H9 (cell line): ENCODE measurements at regions not wholly inside any gene's neighbourhood (a gene's known extent, or its start where the extent isn't known, plus 50 kb on each side); places are given as distances from the start of the nearest gene placed in this dataset.

Experiments
- DNase-seq: peaks from one replicate; pipeline ENCODE4 v3.0.0-alpha.2; 2017
- H2AFZ ChIP-seq: one replicate; pipeline ENCODE4 v1.6.1; 2013; ENCODE audit warnings: mild to moderate bottlenecking, low read length, control low read depth, moderate library complexity
- H2AK5ac ChIP-seq: 2 replicates; pipeline ENCODE4 v1.6.1; 2013; ENCODE audit warnings: low read length, control low read depth, mixed read lengths; ENCODE audit not compliant: insufficient read length
- H2BK120ac ChIP-seq: one replicate; pipeline ENCODE4 v1.6.1; 2013; ENCODE audit warnings: low read depth, mild to moderate bottlenecking, low read length, control low read depth, inconsistent platforms; ENCODE audit not compliant: poor library complexity, severe bottlenecking
- H2BK12ac ChIP-seq: 2 replicates; pipeline ENCODE4 v1.6.1; 2013; ENCODE audit warnings: low read length, control low read depth, mixed read lengths, low read depth; ENCODE audit not compliant: insufficient read length
- H2BK15ac ChIP-seq: 2 replicates; pipeline ENCODE4 v1.6.1; 2013; ENCODE audit warnings: low read depth, low read length, control low read depth
- H2BK20ac ChIP-seq: one replicate; pipeline ENCODE4 v1.6.1; 2013; ENCODE audit warnings: low read depth, mild to moderate bottlenecking, low read length, control low read depth, inconsistent platforms; ENCODE audit not compliant: poor library complexity, severe bottlenecking
- H2BK5ac ChIP-seq: 2 replicates; pipeline ENCODE4 v1.6.1; 2013; ENCODE audit warnings: low read length, control low read depth, mixed read lengths; ENCODE audit not compliant: insufficient read length
- H3K14ac ChIP-seq: 2 replicates; pipeline ENCODE4 v1.6.1; 2013; ENCODE audit warnings: low read length, control low read depth; ENCODE audit not compliant: insufficient read depth
- H3K18ac ChIP-seq: 2 replicates; pipeline ENCODE4 v1.6.1; 2013; ENCODE audit warnings: low read depth, mild to moderate bottlenecking, mixed read lengths, low read length, control low read depth; ENCODE audit not compliant: insufficient read length
- H3K23ac ChIP-seq: 2 replicates; pipeline ENCODE4 v1.6.1; 2013; ENCODE audit warnings: low read length, control low read depth, mixed read lengths, low read depth; ENCODE audit not compliant: insufficient read length
- H3K23me2 ChIP-seq: 2 replicates; pipeline ENCODE4 v1.6.1; 2013; ENCODE audit warnings: low read depth, mild to moderate bottlenecking, mixed read lengths, low read length, control low read depth; ENCODE audit not compliant: insufficient read length, poor library complexity, severe bottlenecking
- H3K27ac ChIP-seq: 2 replicates; pipeline ENCODE4 v1.5.1; 2013; ENCODE audit warnings: low read length, control low read depth, mixed read lengths, low read depth; ENCODE audit not compliant: insufficient read length
- H3K27me3 ChIP-seq: 2 replicates; pipeline ENCODE4 v1.6.1; 2013; ENCODE audit warnings: low read length, control low read depth, inconsistent platforms; ENCODE audit not compliant: insufficient read depth
- H3K4ac ChIP-seq: 2 replicates; pipeline ENCODE4 v1.6.1; 2013; ENCODE audit warnings: low read depth, mild to moderate bottlenecking, control low read depth, inconsistent platforms, low read length, moderate library complexity
- H3K4me1 ChIP-seq: 2 replicates; pipeline ENCODE4 v1.6.1; 2013; ENCODE audit warnings: low read length, control low read depth, inconsistent platforms; ENCODE audit not compliant: insufficient read depth
- H3K4me2 ChIP-seq: 2 replicates; pipeline ENCODE4 v1.6.1; 2013; ENCODE audit warnings: low read length, control low read depth, mixed read lengths; ENCODE audit not compliant: insufficient read length, insufficient read depth
- H3K56ac ChIP-seq: 2 replicates; pipeline ENCODE4 v1.6.1; 2013; ENCODE audit warnings: low read depth, mild to moderate bottlenecking, mixed read lengths, low read length, control low read depth; ENCODE audit not compliant: insufficient read length
- H3K79me1 ChIP-seq: 2 replicates; pipeline ENCODE4 v1.6.1; 2013; ENCODE audit warnings: low read depth, mild to moderate bottlenecking, moderate library complexity, low read length, control low read depth, inconsistent platforms; ENCODE audit not compliant: insufficient read depth, poor library complexity, severe bottlenecking
- H3K79me2 ChIP-seq: 2 replicates; pipeline ENCODE4 v1.6.1; 2013; ENCODE audit warnings: low read length, control low read depth, inconsistent platforms; ENCODE audit not compliant: insufficient read depth
- H3K9ac ChIP-seq: 2 replicates; pipeline ENCODE4 v1.6.1; 2013; ENCODE audit warnings: low read length, control low read depth, mixed read lengths; ENCODE audit not compliant: insufficient read length; ENCODE audit errors: extremely low read depth
- H3K9me3 ChIP-seq: one replicate; pipeline ENCODE4 v1.6.1; 2013; ENCODE audit warnings: low read depth, low read length, inconsistent platforms; ENCODE audit not compliant: control insufficient read depth
- H3T11ph ChIP-seq: one replicate; pipeline ENCODE4 v1.6.1; 2013; ENCODE audit warnings: mild to moderate bottlenecking, low read length, control low read depth, inconsistent platforms
- H4K20me1 ChIP-seq: one replicate; pipeline ENCODE4 v1.6.1; 2013; ENCODE audit not compliant: control insufficient read depth, insufficient read length, insufficient read depth
- H4K5ac ChIP-seq: 2 replicates; pipeline ENCODE4 v1.6.1; 2013; ENCODE audit warnings: low read depth, mild to moderate bottlenecking, mixed read lengths, low read length, control low read depth; ENCODE audit not compliant: insufficient read length
- H4K8ac ChIP-seq: replicated peaks from 2 replicates; pipeline ENCODE4 v1.6.1; 2013; ENCODE audit warnings: low read length, control low read depth, mixed read lengths, low read depth; ENCODE audit not compliant: insufficient read length
- H4K91ac ChIP-seq: 2 replicates; pipeline ENCODE4 v1.6.1; 2013; ENCODE audit warnings: low read depth, mild to moderate bottlenecking, moderate library complexity, mixed read lengths, low read length, control low read depth; ENCODE audit not compliant: insufficient read length
- H3K27ac Mint-ChIP-seq, 3 experiments: 2 replicates in 2 of 3; 3 replicates in 1 of 3; pipeline ENCODE4 v1.8.0; 2020 to 2021; ENCODE audit warnings: mixed read lengths in 3 of 3, mild to moderate bottlenecking in 1 of 3, moderate library complexity in 1 of 3
- H3K27me3 Mint-ChIP-seq: 2 replicates; pipeline ENCODE4 v1.8.0; 2021; ENCODE audit warnings: low read depth, mild to moderate bottlenecking, moderate library complexity, mixed read lengths
- H3K36me3 Mint-ChIP-seq, 3 experiments: 2 replicates in 2 of 3; 3 replicates in 1 of 3; pipeline ENCODE4 v1.8.0; 2020 to 2021; ENCODE audit warnings: low read depth in 3 of 3, mixed read lengths in 3 of 3; ENCODE audit not compliant: insufficient read depth in 1 of 3
- H3K4me1 Mint-ChIP-seq, 2 experiments: 2 replicates each; pipeline ENCODE4 v1.8.0; 2020; ENCODE audit warnings: mixed read lengths in 2 of 2
- H3K4me3 Mint-ChIP-seq, 2 experiments: 2 replicates in 1 of 2; 3 replicates in 1 of 2; pipeline ENCODE4 v1.8.0; 2020 to 2021; ENCODE audit warnings: mild to moderate bottlenecking in 2 of 2, mixed read lengths in 2 of 2, moderate library complexity in 1 of 2
- H3K9me3 Mint-ChIP-seq, 2 experiments: 2 replicates in 1 of 2; 3 replicates in 1 of 2; pipeline ENCODE4 v1.8.0; 2020; ENCODE audit warnings: mild to moderate bottlenecking in 2 of 2, mixed read lengths in 2 of 2, moderate library complexity in 1 of 2
- CTCF ChIP-seq: fragments of 200-600 bp; sonication (generic); conservative IDR thresholded peaks from 3 replicates; pipeline ENCODE4 v1.8.0; 2021; ENCODE audit warnings: antibody characterized with exemption, mild to moderate bottlenecking
- WGBS: extraction: QIAGEN DNeasy Blood & Tissue Kit; methylation state at CpG from one replicate; pipeline ENCODE4 v1.1.7; 2013; ENCODE audit warnings: missing lambda C conversion rate, low lambda C conversion rate, mixed read lengths; ENCODE audit not compliant: insufficient read length; ENCODE audit errors: extremely low coverage; 5-methylcytosine and 5-hydroxymethylcytosine counted together

GRCh38 chr18:47716632-47717185, 213.8 kb downstream of the SMAD2 start:
- no CpG with 5 or more reads among the region's 6 CpGs for WGBS

More at GRCh38 chr18:47716632-47717185, 213.8 kb downstream of the SMAD2 start:
- H3T11ph ChIP-seq: no peak overlapping the region
- H2BK12ac ChIP-seq: no peak overlapping the region
- no peaks in the 10 kb centered on the region for H4K20me1 ChIP-seq
- no peak overlapping the region for H4K5ac ChIP-seq
- H3K23ac ChIP-seq: no peak overlapping the region
- no peak overlapping the region for H2BK15ac ChIP-seq
- no peak for TF ChIP-seq CTCF
- no peak overlapping the region for H4K91ac ChIP-seq
- no peak overlapping the region for H3K27ac Mint-ChIP-seq
- H3K4me2 ChIP-seq: no peak overlapping the region
- H3K9me3 ChIP-seq: no peaks in the 10 kb centered on the region
- H3K27me3 Mint-ChIP-seq: peaks cover 2% of the 10 kb centered on the region
- no peaks in the 10 kb centered on the region for H3K4me1 Mint-ChIP-seq
- H2BK20ac ChIP-seq: no peak overlapping the region
- no peak overlapping the region for H2AFZ ChIP-seq
- H3K14ac ChIP-seq: no peak overlapping the region
- H3K4me3 Mint-ChIP-seq: no peak overlapping the region
- no peak overlapping the region for H3K27ac ChIP-seq
- H3K4me1 ChIP-seq: no peaks in the 10 kb centered on the region
- H3K79me2 ChIP-seq: no peaks in the 10 kb centered on the region
- H3K9ac ChIP-seq: no peak overlapping the region
- H2BK120ac ChIP-seq: no peak overlapping the region
- no peak overlapping the region for H3K4ac ChIP-seq
- H2BK5ac ChIP-seq: no peak overlapping the region
- H2AK5ac ChIP-seq: no peak overlapping the region
- H3K36me3 Mint-ChIP-seq: no peaks in the 10 kb centered on the region
- no peaks in the 10 kb centered on the region for H3K79me1 ChIP-seq
- no peaks in the 10 kb centered on the region for H3K9me3 Mint-ChIP-seq
- H3K18ac ChIP-seq: no peak overlapping the region
- H3K23me2 ChIP-seq: no peaks in the 10 kb centered on the region
- no peak overlapping the region for H4K8ac ChIP-seq
- H3K56ac ChIP-seq: no peak overlapping the region
- DNase-seq: no peak
- H3K27me3 ChIP-seq: no peaks in the 10 kb centered on the region
